Effector memory CD4-positive, alpha-beta T cell (primary cell): ENCODE measurements at regions not wholly inside any gene's neighbourhood (a gene's known extent, or its start where the extent isn't known, plus 50 kb on each side); places are given as distances from the start of the nearest gene placed in this dataset.

Source experiments
- DNase-seq, 3 donors: peaks; one replicate each; pipeline ENCODE4 v3.0.0-alpha.2; 2020
- H3K27ac ChIP-seq: 2 replicates; pipeline ENCODE4 v1.7.0; 2013; ENCODE audit warnings: mild to moderate bottlenecking, low read length, moderate library complexity; ENCODE audit not compliant: insufficient read depth, poor library complexity, severe bottlenecking
- H3K27me3 ChIP-seq: replicated peaks from 2 replicates; pipeline ENCODE4 v1.7.0; 2013; ENCODE audit warnings: mild to moderate bottlenecking, low read length; ENCODE audit not compliant: insufficient read depth, control insufficient read depth, poor library complexity, severe bottlenecking
- H3K36me3 ChIP-seq: 2 replicates; pipeline ENCODE4 v1.7.0; 2013; ENCODE audit warnings: mild to moderate bottlenecking, low read length, moderate library complexity; ENCODE audit not compliant: control insufficient read depth, insufficient read depth
- H3K4me1 ChIP-seq: 2 replicates; pipeline ENCODE4 v1.7.0; 2013; ENCODE audit warnings: low read length, mild to moderate bottlenecking; ENCODE audit not compliant: control insufficient read depth, insufficient read depth, poor library complexity, severe bottlenecking
- H3K4me3 ChIP-seq: 2 replicates; pipeline ENCODE4 v1.7.0; 2013; ENCODE audit warnings: low read length, low read depth, mild to moderate bottlenecking; ENCODE audit not compliant: insufficient read depth, poor library complexity, severe bottlenecking
- H3K9me3 ChIP-seq: 2 replicates; pipeline ENCODE4 v1.7.0; 2013; ENCODE audit warnings: mild to moderate bottlenecking, low read length, moderate library complexity; ENCODE audit not compliant: control insufficient read depth

DNA sequence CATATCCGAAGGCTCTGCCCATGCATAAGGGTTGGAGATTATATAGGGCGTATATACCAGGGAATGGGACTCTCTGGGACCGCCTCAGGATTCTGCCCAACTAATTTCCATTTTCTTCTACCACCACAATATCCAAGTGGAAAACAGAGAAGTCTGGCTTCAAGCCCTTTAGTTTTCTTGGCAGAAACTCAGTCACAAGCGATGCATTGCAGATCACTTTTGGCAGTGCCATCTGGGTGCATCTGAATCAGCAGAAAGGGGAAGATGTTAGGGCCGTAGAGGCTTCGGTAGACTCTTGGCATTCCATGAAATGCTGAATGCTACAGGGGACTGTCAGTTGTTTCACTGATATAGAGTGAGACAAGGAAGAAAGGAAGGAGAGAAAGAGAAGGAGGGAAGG is 94.1 kb upstream of the FAM9B start:
- no peak overlapping the region for H3K4me3 ChIP-seq
- no peaks in the 10 kb centered on the region for H3K27me3 ChIP-seq
- H3K4me1 ChIP-seq: no peaks in the 10 kb centered on the region
- no peaks in the 10 kb centered on the region for H3K9me3 ChIP-seq
- no peak for DNase-seq
- no peaks in the 10 kb centered on the region for H3K36me3 ChIP-seq
- H3K27ac ChIP-seq: no peak overlapping the region

DNA sequence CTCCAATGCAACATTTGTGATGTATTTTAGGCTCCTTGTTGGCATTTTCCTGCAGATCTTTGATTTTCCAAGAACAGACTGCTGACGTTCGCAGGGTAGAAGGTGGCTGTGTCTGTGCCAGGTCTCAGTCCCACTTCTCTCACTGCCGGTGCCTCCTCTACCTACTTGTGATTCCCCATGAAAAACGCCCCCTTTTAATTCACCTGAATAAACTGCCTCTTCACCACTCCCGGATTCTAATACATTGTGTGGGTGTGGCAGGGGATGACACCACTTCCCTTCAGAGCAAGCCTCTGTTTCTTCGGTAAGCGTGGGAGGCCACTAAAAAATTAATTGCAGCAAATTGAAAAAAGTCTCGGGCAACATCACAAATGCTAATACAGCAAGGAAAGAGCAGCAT is 96.1 kb upstream of the FAM9B start:
- Histone ChIP-seq H3K4me3 (no peak overlapping the region), H3K27me3 (no peaks in the 10 kb centered on the region), H3K9me3 (no peaks in the 10 kb centered on the region), H3K4me1 (no peaks in the 10 kb centered on the region), H3K36me3 (no peaks in the 10 kb centered on the region), H3K27ac (no peak overlapping the region)
- DNase-seq: no peak

DNA sequence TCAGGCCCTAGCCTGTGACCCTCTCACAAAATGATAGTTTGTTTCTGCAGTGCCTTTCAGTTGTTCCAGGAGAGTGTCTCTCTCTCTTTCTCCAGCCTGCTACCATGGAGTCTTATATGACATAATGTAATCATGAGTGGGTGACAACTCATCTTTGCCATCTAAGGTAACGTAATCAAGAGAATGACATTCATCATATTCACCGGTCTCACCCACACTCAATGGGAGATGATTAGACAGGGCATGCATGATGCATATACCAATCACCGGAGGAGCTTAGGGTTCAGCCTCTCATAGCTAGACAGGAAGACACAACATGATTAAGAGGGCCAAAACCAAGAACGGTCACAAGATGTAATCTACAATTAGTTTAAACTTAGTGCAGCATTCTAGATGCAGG is 97.1 kb upstream of the FAM9B start:
- no peak for DNase-seq
- Histone ChIP-seq H3K9me3 (no peaks in the 10 kb centered on the region), H3K27me3 (no peaks in the 10 kb centered on the region), H3K4me1 (no peaks in the 10 kb centered on the region), H3K27ac (no peak overlapping the region), H3K36me3 (no peaks in the 10 kb centered on the region), H3K4me3 (no peak overlapping the region)

DNA sequence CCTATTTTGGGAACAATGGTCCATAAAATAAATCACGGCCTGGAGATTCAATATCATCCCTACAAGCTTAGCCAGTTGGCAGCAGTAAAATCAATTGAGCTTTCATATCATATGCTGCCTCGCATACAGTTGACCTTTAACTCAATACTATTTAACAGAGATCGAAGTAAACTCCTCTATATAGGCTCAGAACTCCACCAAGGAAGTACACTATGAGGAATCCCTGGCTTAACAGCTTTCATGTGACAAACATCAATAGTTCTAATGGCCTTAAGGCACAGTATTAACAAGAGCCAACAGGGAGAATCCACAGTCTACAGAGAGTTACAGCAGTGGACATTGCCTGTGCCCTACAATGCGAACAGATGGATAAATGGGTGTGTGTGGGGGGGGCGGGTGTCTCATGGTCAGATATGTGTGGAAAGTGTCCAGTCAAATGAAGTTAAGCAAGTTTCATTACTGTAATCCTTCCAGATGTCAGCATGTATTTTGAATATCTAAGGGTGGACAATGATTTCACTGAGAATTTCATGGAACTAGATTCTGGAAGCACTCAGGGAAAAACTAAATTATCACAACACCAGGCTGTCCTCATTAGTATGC is 98.2 kb upstream of the FAM9B start:
- H3K4me3 ChIP-seq: no peak overlapping the region
- no peak for DNase-seq
- H3K4me1 ChIP-seq: no peaks in the 10 kb centered on the region
- H3K27ac ChIP-seq: no peak overlapping the region
- H3K36me3 ChIP-seq: no peaks in the 10 kb centered on the region
- no peaks in the 10 kb centered on the region for H3K27me3 ChIP-seq
- H3K9me3 ChIP-seq: no peaks in the 10 kb centered on the region

DNA sequence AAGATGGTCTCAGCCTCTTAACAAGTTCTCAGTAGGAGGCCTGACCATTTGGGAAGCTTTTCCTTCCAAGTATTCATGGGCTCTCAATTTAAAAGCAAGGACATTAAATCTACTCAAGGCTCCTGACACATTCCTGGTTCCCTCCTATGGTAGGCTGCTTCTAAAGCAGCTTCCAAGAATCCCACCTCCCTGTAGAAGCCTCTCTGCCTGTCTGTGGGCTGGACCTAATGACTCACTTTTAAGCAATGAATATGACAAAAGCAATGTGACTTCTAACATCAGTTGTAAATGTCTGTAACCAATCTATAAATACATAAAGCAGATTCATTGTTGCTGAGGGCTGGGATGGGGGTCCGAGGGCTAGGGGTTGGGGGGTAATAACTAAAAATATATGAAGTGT is 99.5 kb upstream of the FAM9B start:
- DNase-seq: no peak
- H3K36me3 ChIP-seq: no peaks in the 10 kb centered on the region
- H3K27ac ChIP-seq: no peak overlapping the region
- no peaks in the 10 kb centered on the region for H3K9me3 ChIP-seq
- H3K4me3 ChIP-seq: no peak overlapping the region
- no peaks in the 10 kb centered on the region for H3K4me1 ChIP-seq
- no peaks in the 10 kb centered on the region for H3K27me3 ChIP-seq

DNA sequence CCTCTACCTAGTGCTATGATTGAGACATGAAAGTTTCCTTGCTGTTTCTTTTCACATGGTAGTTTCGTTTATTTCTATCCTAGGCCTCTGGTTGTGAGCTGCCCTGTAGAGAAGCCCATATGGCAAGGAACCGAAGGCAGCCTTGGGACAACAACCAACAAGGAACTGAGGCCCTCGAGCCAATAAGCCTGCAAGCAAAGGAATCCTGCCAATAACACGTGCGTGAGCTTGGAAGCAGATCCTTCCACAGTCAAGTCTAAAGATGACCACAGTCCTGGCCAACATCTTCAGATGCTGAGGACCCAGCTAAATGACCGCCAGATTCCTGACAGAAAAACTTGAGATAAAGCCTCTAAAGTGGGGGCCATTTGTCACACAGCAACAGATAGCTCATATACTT is 100.4 kb upstream of the FAM9B start:
- no peaks in the 10 kb centered on the region for H3K36me3 ChIP-seq
- H3K9me3 ChIP-seq: no peaks in the 10 kb centered on the region
- no peak for DNase-seq
- no peak overlapping the region for H3K27ac ChIP-seq
- no peak overlapping the region for H3K4me3 ChIP-seq
- no peaks in the 10 kb centered on the region for H3K4me1 ChIP-seq
- no peaks in the 10 kb centered on the region for H3K27me3 ChIP-seq

DNA sequence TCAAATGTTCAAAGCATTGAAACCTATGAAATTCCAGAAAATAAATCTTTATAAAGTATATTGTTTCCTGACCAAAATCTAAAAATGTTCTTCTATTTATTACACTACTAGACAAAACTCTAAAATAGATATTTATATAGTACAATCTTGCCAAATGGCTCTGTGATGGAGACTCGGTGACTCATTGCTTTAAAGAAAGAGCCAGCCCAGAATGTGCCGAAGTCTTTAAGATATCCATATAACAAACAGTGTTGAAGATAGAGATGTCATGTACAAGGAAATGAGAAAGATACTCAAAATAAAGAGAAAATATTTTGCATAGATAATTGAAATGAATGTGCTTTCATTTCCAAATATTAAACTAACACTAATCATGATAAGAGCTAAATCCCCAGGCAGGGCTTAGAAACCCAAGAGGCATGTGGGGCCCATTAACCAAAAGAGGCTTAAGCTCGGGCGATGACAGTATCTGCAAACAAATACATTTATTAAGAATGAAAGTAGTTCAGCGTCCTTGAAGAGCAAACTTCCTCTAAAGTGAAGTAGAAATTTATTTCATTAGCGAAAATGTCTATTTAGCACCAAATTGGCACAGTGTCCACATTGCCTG is 102.1 kb upstream of the FAM9B start:
- H3K9me3 ChIP-seq: no peaks in the 10 kb centered on the region
- no peaks in the 10 kb centered on the region for H3K36me3 ChIP-seq
- no peak for DNase-seq
- H3K27me3 ChIP-seq: no peaks in the 10 kb centered on the region
- no peaks in the 10 kb centered on the region for H3K4me1 ChIP-seq
- H3K4me3 ChIP-seq: no peak overlapping the region
- H3K27ac ChIP-seq: no peak overlapping the region

DNA sequence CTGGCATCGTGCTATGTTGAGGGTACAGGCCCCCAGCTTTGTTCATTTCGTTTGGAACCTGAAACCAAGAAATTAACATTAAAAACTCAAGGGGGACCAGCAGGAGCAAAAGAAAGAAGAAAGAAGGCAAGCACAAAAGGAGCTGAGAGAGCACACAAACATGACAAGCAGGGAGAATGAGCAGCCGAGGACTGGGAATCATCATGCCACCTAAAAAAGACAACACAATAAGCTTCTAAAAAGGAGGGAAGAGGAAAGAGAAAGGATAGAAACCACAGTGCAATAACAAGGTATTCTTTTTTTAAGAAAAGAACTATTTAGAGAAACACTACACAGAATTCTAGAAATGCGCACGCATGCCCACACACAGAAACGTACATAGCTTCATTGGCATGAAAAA is 103.2 kb upstream of the FAM9B start:
- Histone ChIP-seq H3K4me1 (no peaks in the 10 kb centered on the region), H3K27me3 (no peaks in the 10 kb centered on the region), H3K36me3 (no peaks in the 10 kb centered on the region), H3K4me3 (no peak overlapping the region), H3K9me3 (no peaks in the 10 kb centered on the region), H3K27ac (no peak overlapping the region)
- no peak for DNase-seq

DNA sequence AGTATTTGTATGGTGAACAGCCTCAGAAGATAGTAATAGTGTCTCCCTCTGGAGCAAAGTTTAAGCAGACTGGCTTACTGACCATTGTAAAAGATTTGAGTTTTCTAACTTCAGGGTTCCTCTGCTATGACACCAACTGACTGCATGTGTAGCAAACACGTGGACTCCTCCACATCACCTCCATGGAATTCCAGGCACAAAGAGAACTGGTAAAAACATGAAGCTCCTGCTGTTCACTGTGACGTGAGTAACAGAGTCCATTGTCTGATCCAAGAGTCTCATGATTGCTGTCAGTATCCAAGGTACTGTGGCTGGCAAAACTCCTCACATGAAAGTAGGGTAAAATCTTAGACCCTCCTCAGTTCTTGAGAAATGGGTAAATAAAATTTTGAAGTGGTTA is 107.6 kb upstream of the FAM9B start:
- H3K4me1 ChIP-seq: no peaks in the 10 kb centered on the region
- H3K36me3 ChIP-seq: no peaks in the 10 kb centered on the region
- no peaks in the 10 kb centered on the region for H3K27me3 ChIP-seq
- no peak overlapping the region for H3K4me3 ChIP-seq
- H3K9me3 ChIP-seq: no peaks in the 10 kb centered on the region
- DNase-seq: no peak
- H3K27ac ChIP-seq: no peak overlapping the region

DNA sequence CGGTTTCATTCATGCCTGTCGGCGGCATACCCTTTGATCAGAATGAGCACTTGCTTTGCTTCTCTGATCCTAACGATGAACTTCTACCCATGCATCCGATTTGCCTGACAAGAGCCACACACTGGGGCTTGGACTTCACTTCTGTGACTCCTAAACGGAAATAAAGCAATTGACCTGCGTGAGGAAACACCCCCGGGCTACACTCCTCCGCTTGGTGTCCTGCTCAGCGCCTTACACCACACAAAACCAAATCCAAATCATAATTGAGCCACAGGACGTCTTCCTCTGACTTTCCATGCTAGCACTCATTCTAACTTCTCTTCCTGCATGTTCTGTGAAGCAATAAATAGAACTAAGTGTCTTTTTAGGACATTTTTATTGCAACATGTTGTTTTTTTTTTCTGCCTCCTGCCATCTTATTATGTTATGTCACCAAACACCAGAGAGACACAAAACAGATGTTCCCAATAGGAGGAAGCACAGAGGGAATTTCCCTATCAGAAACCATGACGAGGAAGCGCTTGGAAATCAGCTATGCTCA is 110.8 kb upstream of the FAM9B start:
- no peaks in the 10 kb centered on the region for H3K36me3 ChIP-seq
- no peak for DNase-seq
- no peaks in the 10 kb centered on the region for H3K27me3 ChIP-seq
- no peak overlapping the region for H3K27ac ChIP-seq
- no peaks in the 10 kb centered on the region for H3K4me1 ChIP-seq
- H3K4me3 ChIP-seq: no peak overlapping the region
- H3K9me3 ChIP-seq: no peaks in the 10 kb centered on the region
